ENCODE measurements at regions not wholly inside any gene's neighbourhood (a gene's known extent, or its start where the extent isn't known, plus 50 kb on each side); places are given as distances from the start of the nearest gene placed in this dataset.

DNA sequence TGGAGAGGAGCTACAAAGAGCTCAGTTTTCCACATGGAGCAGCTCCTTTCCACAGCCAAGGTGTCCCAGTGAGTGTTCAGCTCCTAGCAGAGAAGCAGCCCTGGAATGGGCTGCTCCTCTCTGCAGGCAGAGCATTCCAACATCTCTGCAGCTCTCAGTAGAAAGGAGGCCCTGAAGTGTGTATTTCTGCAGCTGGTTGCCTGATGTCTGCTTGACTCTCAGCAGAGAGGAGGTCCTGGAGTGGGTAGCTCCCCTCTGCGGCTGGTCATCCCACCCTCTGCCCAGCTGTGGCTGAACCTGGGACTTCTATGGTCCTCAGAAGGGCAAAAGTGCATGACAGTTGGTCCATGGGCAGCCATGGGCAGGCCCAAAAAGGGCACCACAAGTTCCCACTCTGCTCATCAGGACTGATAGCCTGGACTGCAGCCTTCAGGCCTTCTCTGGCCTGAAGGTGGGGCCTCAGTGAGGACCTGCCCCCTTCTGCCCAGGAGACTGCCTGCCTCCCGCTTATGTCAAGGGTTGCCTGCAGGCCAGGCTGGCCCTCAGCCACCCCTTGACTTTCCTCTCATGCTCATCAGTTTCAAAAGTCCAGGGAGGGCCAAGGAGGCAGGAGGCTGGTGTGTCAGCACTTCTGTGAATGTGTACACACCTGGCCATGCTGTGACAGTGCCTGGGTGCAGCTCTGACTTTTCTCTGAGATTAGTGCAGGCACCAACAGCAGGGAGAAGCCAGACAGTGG lies 605.9 kb upstream of the FAM174A start:
- H3K9me3 ChIP-seq: no peaks in the 10 kb centered on the region
- no peaks in the 10 kb centered on the region for H3K36me3 ChIP-seq
- H3K27ac ChIP-seq: no peak overlapping the region
- H3K4me1 ChIP-seq: no peaks in the 10 kb centered on the region
- no peaks in the 10 kb centered on the region for H3K27me3 ChIP-seq
- intact Hi-C loops (cut with DNase I): no loop called here
- WGBS (ENCODE audit: insufficient coverage, low coverage, low lambda C conversion rate, missing lambda C conversion rate): no CpG with 5 or more reads among the region's 2 CpGs
- no peak for TF ChIP-seq POLR2A (IDR thresholded peaks at IDR 0.05)
- TF ChIP-seq, protein P1, sequence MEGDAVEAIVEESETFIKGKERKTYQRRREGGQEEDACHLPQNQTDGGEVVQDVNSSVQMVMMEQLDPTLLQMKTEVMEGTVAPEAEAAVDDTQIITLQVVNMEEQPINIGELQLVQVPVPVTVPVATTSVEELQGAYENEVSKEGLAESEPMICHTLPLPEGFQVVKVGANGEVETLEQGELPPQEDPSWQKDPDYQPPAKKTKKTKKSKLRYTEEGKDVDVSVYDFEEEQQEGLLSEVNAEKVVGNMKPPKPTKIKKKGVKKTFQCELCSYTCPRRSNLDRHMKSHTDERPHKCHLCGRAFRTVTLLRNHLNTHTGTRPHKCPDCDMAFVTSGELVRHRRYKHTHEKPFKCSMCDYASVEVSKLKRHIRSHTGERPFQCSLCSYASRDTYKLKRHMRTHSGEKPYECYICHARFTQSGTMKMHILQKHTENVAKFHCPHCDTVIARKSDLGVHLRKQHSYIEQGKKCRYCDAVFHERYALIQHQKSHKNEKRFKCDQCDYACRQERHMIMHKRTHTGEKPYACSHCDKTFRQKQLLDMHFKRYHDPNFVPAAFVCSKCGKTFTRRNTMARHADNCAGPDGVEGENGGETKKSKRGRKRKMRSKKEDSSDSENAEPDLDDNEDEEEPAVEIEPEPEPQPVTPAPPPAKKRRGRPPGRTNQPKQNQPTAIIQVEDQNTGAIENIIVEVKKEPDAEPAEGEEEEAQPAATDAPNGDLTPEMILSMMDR (IDR thresholded peaks at IDR 0.05): no peak
- no peak for DNase-seq
- no peak for ATAC-seq
- no peak overlapping the region for H3K4me3 ChIP-seq

DNA sequence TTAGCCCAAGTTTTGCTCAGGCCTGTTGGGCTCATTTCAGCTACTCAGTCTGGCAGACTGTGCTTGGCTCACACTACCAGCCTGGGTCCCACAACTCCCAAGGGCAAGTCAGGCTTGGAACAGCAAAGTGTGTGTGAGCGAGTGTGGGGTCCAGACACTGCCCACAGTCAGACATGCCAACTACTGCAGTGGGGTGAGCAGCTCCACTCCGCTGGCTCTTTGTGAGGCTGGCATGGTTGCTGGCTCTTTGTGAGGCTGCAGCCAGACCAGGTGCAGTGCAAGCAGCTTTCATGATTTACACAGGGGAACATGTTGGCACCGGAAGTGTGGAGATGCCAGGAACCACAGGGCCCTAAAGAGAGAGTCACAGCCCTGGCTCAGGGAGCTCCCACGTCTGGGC lies 606.7 kb upstream of the FAM174A start:
- ATAC-seq (no peak), DNase-seq (no peak)
- Histone ChIP-seq H3K4me3 (no peak overlapping the region), H3K9me3 (no peaks in the 10 kb centered on the region), H3K4me1 (no peaks in the 10 kb centered on the region), H3K27ac (no peak overlapping the region), H3K36me3 (no peaks in the 10 kb centered on the region), H3K27me3 (no peaks in the 10 kb centered on the region)
- TF ChIP-seq, protein P1 (IDR thresholded peaks at IDR 0.05): no peak
- TF ChIP-seq POLR2A (IDR thresholded peaks at IDR 0.05): no peak
- intact Hi-C loops (cut with DNase I): no loop called here
- WGBS (ENCODE audit: insufficient coverage, low coverage, low lambda C conversion rate, missing lambda C conversion rate): no CpG with 5 or more reads among the region's 4 CpGs

DNA sequence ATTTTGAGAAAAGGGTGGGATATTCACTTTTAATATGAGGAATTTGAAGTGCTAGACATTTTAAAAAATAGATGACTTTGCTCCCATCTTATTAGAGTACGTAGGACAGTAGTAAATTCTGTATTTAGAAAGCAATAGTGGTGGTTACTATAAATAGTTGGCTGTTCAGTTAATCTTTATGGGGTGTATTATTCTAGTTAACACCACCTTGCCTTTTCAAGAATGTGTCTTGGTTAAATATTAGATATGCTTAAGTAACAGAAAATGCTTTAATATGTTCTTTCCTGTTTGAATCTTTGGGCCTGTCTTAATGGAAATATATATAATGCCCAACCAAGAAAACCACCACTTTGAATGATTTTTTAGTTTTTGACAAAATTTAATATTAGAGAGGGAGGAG lies 608.7 kb upstream of the FAM174A start:
- DNase-seq (no peak), ATAC-seq (no peak)
- intact Hi-C loops (cut with DNase I): no loop called here
- Histone ChIP-seq H3K4me3 (no peak overlapping the region), H3K36me3 (no peaks in the 10 kb centered on the region), H3K27me3 (no peaks in the 10 kb centered on the region), H3K9me3 (no peaks in the 10 kb centered on the region), H3K27ac (no peak overlapping the region), H3K4me1 (no peaks in the 10 kb centered on the region)
- WGBS (ENCODE audit: insufficient coverage, low coverage, low lambda C conversion rate, missing lambda C conversion rate): 43% methylated on average over 1 of the region's 1 CpG
- TF ChIP-seq, protein P1 (IDR thresholded peaks at IDR 0.05): no peak
- no peak for TF ChIP-seq POLR2A (IDR thresholded peaks at IDR 0.05)

DNA sequence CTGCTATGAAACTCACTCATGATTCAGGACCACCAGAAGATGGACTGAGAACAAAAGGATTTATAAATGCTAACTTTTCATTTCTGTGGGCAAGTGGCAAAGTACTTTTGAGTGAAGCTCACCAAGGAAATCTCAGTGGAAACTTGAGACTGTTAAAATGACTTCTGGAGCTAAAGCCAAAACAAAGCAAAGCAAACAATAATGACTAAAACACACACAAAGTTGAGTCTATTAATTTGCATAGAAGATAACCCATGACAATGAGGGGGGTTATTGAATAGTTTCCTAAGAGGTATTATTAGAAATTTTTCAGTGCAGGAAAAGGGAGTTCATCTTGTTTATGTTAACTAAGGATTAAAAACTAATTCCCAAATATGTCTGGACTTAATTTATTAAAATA lies 612.8 kb upstream of the FAM174A start:
- Histone ChIP-seq H3K4me1 (no peaks in the 10 kb centered on the region), H3K27me3 (no peaks in the 10 kb centered on the region), H3K9me3 (no peaks in the 10 kb centered on the region), H3K27ac (no peak overlapping the region), H3K4me3 (no peak overlapping the region), H3K36me3 (no peaks in the 10 kb centered on the region)
- DNase-seq: no peak
- no peak for ATAC-seq
- TF ChIP-seq POLR2A (IDR thresholded peaks at IDR 0.05): no peak
- TF ChIP-seq, protein P1 (IDR thresholded peaks at IDR 0.05): no peak
- intact Hi-C loops (cut with DNase I): no loop called here

DNA sequence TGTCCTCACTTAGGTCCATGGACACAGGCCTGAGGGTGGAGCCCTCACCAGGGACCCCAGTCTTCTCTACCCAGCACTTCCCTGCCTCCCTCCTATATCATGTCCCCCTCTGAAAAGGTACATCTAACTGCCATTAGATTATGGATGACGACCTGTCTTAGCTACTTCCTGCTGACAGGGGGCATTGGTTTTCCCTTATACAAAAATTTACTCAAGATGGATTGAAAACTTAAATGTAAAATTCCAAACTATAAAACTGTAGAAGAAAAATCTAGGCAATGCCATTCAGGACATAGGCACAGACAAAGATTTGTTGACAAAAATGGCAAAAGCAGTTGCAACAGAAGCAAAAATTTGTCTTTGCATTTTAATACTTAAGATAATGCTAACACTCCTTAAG lies 623.2 kb upstream of the FAM174A start:
- H3K36me3 ChIP-seq: no peaks in the 10 kb centered on the region
- H3K27ac ChIP-seq: no peak overlapping the region
- 30% methylated on average over 1 of the region's 1 CpG for WGBS (ENCODE audit: insufficient coverage, low coverage, low lambda C conversion rate, missing lambda C conversion rate)
- TF ChIP-seq, protein P1 (IDR thresholded peaks at IDR 0.05): no peak
- no peak for TF ChIP-seq POLR2A (IDR thresholded peaks at IDR 0.05)
- ATAC-seq (no peak), DNase-seq (no peak)
- no peaks in the 10 kb centered on the region for H3K27me3 ChIP-seq
- H3K4me3 ChIP-seq: no peak overlapping the region
- H3K4me1 ChIP-seq: no peaks in the 10 kb centered on the region
- intact Hi-C loops (cut with DNase I): no loop called here
- no peaks in the 10 kb centered on the region for H3K9me3 ChIP-seq
